NAMALWA (cell line): ENCODE measurements at regions not wholly inside any gene's neighbourhood (a gene's known extent, or its start where the extent isn't known, plus 50 kb on each side); places are given as distances from the start of the nearest gene placed in this dataset.
"Not testable (repeated sequence)": the region's sequence is repeated elsewhere in the genome, so short reads cannot be mapped to it uniquely, and the experiment has no call there.

Source experiments
- DNase-seq: peaks from one replicate; pipeline ENCODE4 v3.0.0-alpha.2; 2015; ENCODE audit warnings: low spot score

GRCh38 chr1:104973516-104973915, 1223.8 kb downstream of the AMY1C start:
- no peak for DNase-seq

- DNase-seq = no peak
Observed at GRCh38 chr1:104979651-104980050, 1230.0 kb downstream of the AMY1C start.

- no peak for DNase-seq
Observed at GRCh38 chr1:104987210-104987609, 1237.5 kb downstream of the AMY1C start.

- DNase-seq = no peak
Observed at GRCh38 chr1:104989012-104989411, 1239.3 kb downstream of the AMY1C start.

- DNase-seq = no peak
Observed at GRCh38 chr1:104991702-104992101, 1242.0 kb downstream of the AMY1C start.

- DNase-seq = no peak
Observed at GRCh38 chr1:105000793-105001192, 1251.1 kb downstream of the AMY1C start.

- no peak for DNase-seq
Observed at GRCh38 chr1:105004515-105004914, 1254.8 kb downstream of the AMY1C start.

GRCh38 chr1:105005594-105006195, 1256.0 kb downstream of the AMY1C start:
- no peak for DNase-seq

- no peak for DNase-seq
Observed at GRCh38 chr1:105017587-105017986, 1267.9 kb downstream of the AMY1C start.

GRCh38 chr1:105023719-105024118, 1274.0 kb downstream of the AMY1C start:
- DNase-seq = no peak

- peak; percentile 58 for DNase-seq
Observed at GRCh38 chr1:105027838-105028471, 1278.3 kb downstream of the AMY1C start.

- no peak for DNase-seq
Observed at GRCh38 chr1:105072446-105072845, 1322.7 kb downstream of the AMY1C start.

- peak; percentile 6 for DNase-seq
Observed at GRCh38 chr1:105072850-105073249, 1323.2 kb downstream of the AMY1C start.

- no peak for DNase-seq
Observed at GRCh38 chr1:105073660-105074059, 1324.0 kb downstream of the AMY1C start.

- no peak for DNase-seq
Observed at GRCh38 chr1:105083611-105084010, 1333.9 kb downstream of the AMY1C start.

GRCh38 chr1:105087506-105087905, 1337.8 kb downstream of the AMY1C start:
- DNase-seq = no peak

- DNase-seq = no peak
Observed at GRCh38 chr1:105088166-105088565, 1338.5 kb downstream of the AMY1C start.

- not testable (repeated sequence) for DNase-seq
Observed at GRCh38 chr1:105093893-105094292, 1344.2 kb downstream of the AMY1C start.

- DNase-seq = no peak
Observed at GRCh38 chr1:105100102-105100501, 1350.4 kb downstream of the AMY1C start.

GRCh38 chr1:105101261-105101660, 1351.6 kb downstream of the AMY1C start:
- DNase-seq = no peak

GRCh38 chr1:105102371-105102770, 1352.7 kb downstream of the AMY1C start:
- DNase-seq = no peak

GRCh38 chr1:105122041-105122440, 1372.3 kb downstream of the AMY1C start:
- no peak for DNase-seq

GRCh38 chr1:105137543-105138457, 1388.1 kb downstream of the AMY1C start:
- peak; percentile 46 for DNase-seq
